ENCODE measurements at regions not wholly inside any gene's neighbourhood (a gene's known extent, or its start where the extent isn't known, plus 50 kb on each side); places are given as distances from the start of the nearest gene placed in this dataset.

GRCh38 chr16:10239640-10240039 lies 57.4 kb upstream of the GRIN2A start:
- TF ChIP-seq CTCF (conservative IDR thresholded peaks at IDR 0.05; ENCODE audit: low read length) (no peak), EZH2phosphoT487 (IDR thresholded peaks at IDR 0.05; ENCODE audit: borderline replicate concordance, low read depth, low read length) (no peak)

All from OCI-LY7 (cell line).